ENCODE measurements at regions not wholly inside any gene's neighbourhood (a gene's known extent, or its start where the extent isn't known, plus 50 kb on each side); places are given as distances from the start of the nearest gene placed in this dataset.

DNA sequence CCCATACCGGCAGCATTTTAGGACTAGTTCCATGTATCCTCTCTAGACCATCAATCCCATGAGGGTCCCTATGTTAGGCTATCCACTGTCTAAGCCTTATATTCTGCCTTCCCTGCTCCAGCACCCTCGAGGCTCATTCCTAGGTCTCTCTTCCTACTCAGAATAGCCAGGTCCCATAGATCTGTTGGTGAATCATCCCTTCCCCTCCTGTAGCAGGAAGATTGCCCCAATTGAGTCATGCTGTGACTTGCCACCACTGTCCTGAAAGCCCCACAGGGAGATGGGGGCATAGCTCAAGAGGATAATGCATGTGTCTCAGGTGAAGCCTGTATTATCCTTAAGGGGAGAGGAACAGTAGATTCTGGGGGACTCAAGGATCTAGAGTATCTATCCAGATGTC, 143.1 kb upstream of the MOCS1 start:
- Histone ChIP-seq H3K4me3 (no peak overlapping the region), H3K27me3 (no peaks in the 10 kb centered on the region), H3K27ac (no peak overlapping the region), H3K36me3 (no peaks in the 10 kb centered on the region), H3K4me1 (no peaks in the 10 kb centered on the region), H3K9me3 (no peaks in the 10 kb centered on the region)
- no peak for DNase-seq
- no peak for ATAC-seq
- no peak for TF ChIP-seq POLR2A (IDR thresholded peaks at IDR 0.05)
- TF ChIP-seq, protein P1, sequence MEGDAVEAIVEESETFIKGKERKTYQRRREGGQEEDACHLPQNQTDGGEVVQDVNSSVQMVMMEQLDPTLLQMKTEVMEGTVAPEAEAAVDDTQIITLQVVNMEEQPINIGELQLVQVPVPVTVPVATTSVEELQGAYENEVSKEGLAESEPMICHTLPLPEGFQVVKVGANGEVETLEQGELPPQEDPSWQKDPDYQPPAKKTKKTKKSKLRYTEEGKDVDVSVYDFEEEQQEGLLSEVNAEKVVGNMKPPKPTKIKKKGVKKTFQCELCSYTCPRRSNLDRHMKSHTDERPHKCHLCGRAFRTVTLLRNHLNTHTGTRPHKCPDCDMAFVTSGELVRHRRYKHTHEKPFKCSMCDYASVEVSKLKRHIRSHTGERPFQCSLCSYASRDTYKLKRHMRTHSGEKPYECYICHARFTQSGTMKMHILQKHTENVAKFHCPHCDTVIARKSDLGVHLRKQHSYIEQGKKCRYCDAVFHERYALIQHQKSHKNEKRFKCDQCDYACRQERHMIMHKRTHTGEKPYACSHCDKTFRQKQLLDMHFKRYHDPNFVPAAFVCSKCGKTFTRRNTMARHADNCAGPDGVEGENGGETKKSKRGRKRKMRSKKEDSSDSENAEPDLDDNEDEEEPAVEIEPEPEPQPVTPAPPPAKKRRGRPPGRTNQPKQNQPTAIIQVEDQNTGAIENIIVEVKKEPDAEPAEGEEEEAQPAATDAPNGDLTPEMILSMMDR (IDR thresholded peaks at IDR 0.05) = no peak
- intact Hi-C loops (cut with DNase I) = no loop called here
- 65% methylated on average over 2 of the region's 2 CpGs for WGBS (ENCODE audit: insufficient coverage, low coverage, low lambda C conversion rate, missing lambda C conversion rate)

DNA sequence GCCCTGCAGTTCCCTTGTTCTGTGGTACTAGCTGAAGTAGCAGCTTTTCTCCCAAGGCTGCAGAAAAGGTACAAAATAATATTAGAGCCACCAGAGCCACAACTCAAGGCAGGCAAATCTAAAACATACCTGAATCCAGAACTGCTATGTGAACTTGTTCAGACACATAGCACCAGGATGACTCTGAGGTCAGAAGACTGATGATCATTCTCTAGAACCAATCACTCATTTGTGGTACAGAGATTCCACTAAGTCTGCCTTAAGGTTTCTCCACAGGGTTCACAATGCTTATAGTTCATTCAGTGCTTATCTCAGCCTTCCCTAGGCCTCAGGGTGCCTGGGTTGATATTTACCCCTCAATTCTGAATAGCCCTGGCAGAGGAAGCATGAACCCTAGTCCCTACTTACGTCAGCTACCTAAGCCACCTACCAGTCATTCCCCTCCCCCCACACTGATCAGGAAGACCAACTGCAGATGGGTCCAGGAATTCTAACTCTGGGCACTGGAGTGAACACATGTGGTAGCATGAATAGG, 140.9 kb upstream of the MOCS1 start:
- no peak overlapping the region for H3K27ac ChIP-seq
- intact Hi-C loops (cut with DNase I) = no loop called here
- TF ChIP-seq, protein P1 (IDR thresholded peaks at IDR 0.05) = no peak
- no peak for TF ChIP-seq POLR2A (IDR thresholded peaks at IDR 0.05)
- DNase-seq (no peak), ATAC-seq (no peak)
- H3K4me3 ChIP-seq = no peak overlapping the region
- no peaks in the 10 kb centered on the region for H3K4me1 ChIP-seq
- H3K36me3 ChIP-seq = no peaks in the 10 kb centered on the region
- H3K9me3 ChIP-seq = no peaks in the 10 kb centered on the region
- 92% methylated on average over 1 of the region's 1 CpG for WGBS (ENCODE audit: insufficient coverage, low coverage, low lambda C conversion rate, missing lambda C conversion rate)
- H3K27me3 ChIP-seq = no peaks in the 10 kb centered on the region

DNA sequence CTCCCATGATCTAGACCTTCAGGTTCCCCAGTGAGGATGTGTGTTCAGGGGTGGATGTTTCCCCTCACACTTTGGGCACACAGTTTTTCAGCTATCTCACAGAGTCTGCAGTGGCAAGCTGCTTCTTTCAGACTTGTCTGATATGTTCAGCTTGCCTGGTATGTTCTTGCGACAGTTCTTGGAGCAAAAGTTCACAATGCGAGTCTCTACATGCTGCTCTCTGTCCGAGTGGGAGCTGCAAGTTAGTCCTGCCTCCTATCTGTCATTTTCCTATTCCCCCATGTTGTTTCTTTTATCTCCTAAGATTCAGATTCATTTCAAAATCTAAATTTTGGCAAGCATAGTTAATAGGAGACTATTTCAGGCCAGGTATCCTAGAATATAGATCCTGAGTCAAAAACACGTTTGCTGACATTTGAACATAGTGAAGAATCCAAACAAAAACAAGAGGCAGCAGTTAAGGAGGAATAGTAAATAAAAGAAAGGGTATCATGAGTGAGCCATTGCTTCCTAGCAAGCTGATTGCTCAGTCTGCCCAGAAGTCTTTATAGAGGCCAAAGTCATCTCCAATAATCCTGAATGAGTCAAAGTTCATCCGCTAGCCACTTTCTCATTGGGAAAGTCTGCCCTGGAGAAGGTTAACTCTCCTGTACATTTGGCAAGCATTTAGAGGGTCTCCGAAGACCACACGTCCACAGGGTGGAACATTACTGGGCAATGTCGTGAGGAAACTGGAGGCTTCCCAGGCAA, 140.2 kb upstream of the MOCS1 start:
- intact Hi-C loops (cut with DNase I) = no loop called here
- Histone ChIP-seq H3K27ac (no peak overlapping the region), H3K9me3 (no peaks in the 10 kb centered on the region), H3K27me3 (no peaks in the 10 kb centered on the region), H3K36me3 (no peaks in the 10 kb centered on the region), H3K4me3 (no peak overlapping the region), H3K4me1 (no peaks in the 10 kb centered on the region)
- TF ChIP-seq, protein P1 (IDR thresholded peaks at IDR 0.05) = no peak
- no peak for TF ChIP-seq POLR2A (IDR thresholded peaks at IDR 0.05)
- ATAC-seq = no peak
- DNase-seq = no peak
- 53% methylated on average over 5 of the region's 8 CpGs for whole genome bisulfite sequencing (ENCODE audit: insufficient coverage, low coverage, low lambda C conversion rate, missing lambda C conversion rate)

DNA sequence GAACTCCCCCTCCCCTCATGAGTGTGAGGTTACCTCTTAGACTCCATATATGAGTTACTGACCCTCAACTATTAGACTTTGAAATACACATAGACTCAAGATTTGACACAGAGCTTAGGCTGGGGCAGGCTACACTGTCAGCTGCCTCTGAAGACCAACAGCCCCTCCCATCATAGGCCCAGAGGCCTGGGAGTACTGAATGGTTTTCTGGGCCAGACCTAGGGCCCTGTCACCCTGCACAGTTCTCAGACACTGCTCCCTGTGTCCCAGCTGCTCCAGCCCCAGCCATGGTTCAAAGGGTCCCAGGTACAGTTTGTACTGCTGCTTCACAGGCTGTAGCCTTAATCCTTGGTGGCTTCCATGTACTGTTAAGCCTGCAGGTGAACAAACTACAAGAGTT, 132.1 kb upstream of the MOCS1 start:
- no peaks in the 10 kb centered on the region for H3K4me1 ChIP-seq

More for the DNA sequence above, 132.1 kb upstream of the MOCS1 start:
- Histone ChIP-seq H3K27me3 (no peaks in the 10 kb centered on the region), H3K27ac (no peak overlapping the region), H3K4me3 (no peak overlapping the region), H3K9me3 (no peaks in the 10 kb centered on the region), H3K36me3 (no peaks in the 10 kb centered on the region)
- TF ChIP-seq, protein P1 (IDR thresholded peaks at IDR 0.05) = no peak
- no peak for TF ChIP-seq POLR2A (IDR thresholded peaks at IDR 0.05)
- ATAC-seq (no peak), DNase-seq (no peak)
- intact Hi-C loops (cut with DNase I) = no loop called here

All from right lobe of liver (tissue), 6 donors.